Gastroesophageal sphincter (tissue), 4 donors: ENCODE measurements at regions not wholly inside any gene's neighbourhood (a gene's known extent, or its start where the extent isn't known, plus 50 kb on each side); places are given as distances from the start of the nearest gene placed in this dataset.

Experiments used
- ATAC-seq: fragments of 150-250 bp; one replicate; pipeline ENCODE4 v1.9.1; 2016; ENCODE audit warnings: mild to moderate bottlenecking, moderate library complexity
- H3K27ac ChIP-seq, 4 donors: fragments of 200-600 bp; sonication (generic) in 3 of 4; 1 replicate in 3 of 4; 2 replicates in 1 of 4; pipeline ENCODE4 v1.5.1; 2016 to 2019
- H3K27me3 ChIP-seq: fragments of 200-600 bp; sonication (generic); one replicate; pipeline ENCODE4 v1.5.1; 2019
- H3K36me3 ChIP-seq, 2 donors: fragments of 200-600 bp; sonication (generic); one replicate each; pipeline ENCODE4 v1.5.1; 2019; ENCODE audit warnings: control low read depth in 1 of 2
- H3K4me1 ChIP-seq, 3 donors: fragments of 200-600 bp; sonication (generic); 1 replicate in 2 of 3; 2 replicates in 1 of 3; pipeline ENCODE4 v1.5.1; 2016 to 2019; ENCODE audit warnings: control low read depth in 2 of 3
- H3K4me3 ChIP-seq, 2 donors: fragments of 200-600 bp; sonication (generic); one replicate each; pipeline ENCODE4 v1.5.1; 2019; ENCODE audit warnings: mild to moderate bottlenecking in 1 of 2, moderate library complexity in 1 of 2
- H3K9me3 ChIP-seq, 3 donors: fragments of 200-600 bp; sonication (generic); one replicate each; pipeline ENCODE4 v1.5.1; 2017 to 2019; ENCODE audit warnings: control low read depth in 2 of 3
- CTCF ChIP-seq, 4 experiments: fragments of 200-600 bp in 2 of 4; fragments of 450-650 bp in 2 of 4; sonication (generic) in 1 of 4; IDR thresholded peaks; one replicate each; pipeline ENCODE4 v1.5.1; 2017 to 2019; ENCODE audit warnings: antibody characterized with exemption in 4 of 4, mild to moderate bottlenecking in 2 of 4, moderate library complexity in 2 of 4
- EP300 ChIP-seq: sonication (generic); formaldehyde crosslinking; IDR thresholded peaks from one replicate; pipeline ENCODE4 v1.6.1; 2017; ENCODE audit warnings: antibody characterized with exemption, mild to moderate bottlenecking
- POLR2A ChIP-seq, 2 donors: fragments of 450-650 bp; IDR thresholded peaks; one replicate each; pipeline ENCODE4 v1.6.1; 2017; ENCODE audit warnings: antibody characterized with exemption in 2 of 2, mild to moderate bottlenecking in 2 of 2, moderate library complexity in 1 of 2
- POLR2AphosphoS5 ChIP-seq: sonication (generic); formaldehyde crosslinking; IDR thresholded peaks from one replicate; pipeline ENCODE4 v1.6.1; 2017; ENCODE audit warnings: antibody characterized with exemption
- WGBS, 2 donors: methylation state at CpG; one replicate each; pipeline ENCODE4 v1.1.5; 2018; ENCODE audit warnings: low coverage in 1 of 2; 5-methylcytosine and 5-hydroxymethylcytosine counted together

- no peak for TF ChIP-seq CTCF (IDR thresholded peaks at IDR 0.05)
- no peak for TF ChIP-seq POLR2A (IDR thresholded peaks at IDR 0.05)
- no peak for TF ChIP-seq POLR2AphosphoS5
- TF ChIP-seq EP300 = no peak
- WGBS, 2 donors = 23 to 27% methylated on average over 1 of the region's 1 CpG
- H3K27me3 ChIP-seq = no peaks in the 10 kb centered on the region
- H3K36me3 ChIP-seq = no peaks in the 10 kb centered on the region
- no peak overlapping the region for H3K27ac ChIP-seq
- H3K4me3 ChIP-seq = no peak overlapping the region
- H3K9me3 ChIP-seq = no peaks in the 10 kb centered on the region
- H3K4me1 ChIP-seq = no peaks in the 10 kb centered on the region
- no peak for ATAC-seq
Measured at GRCh38 chr1:78722521-78722920, 72.9 kb downstream of the IFI44 start.

GRCh38 chr1:78722947-78723346 lies 73.3 kb downstream of the IFI44 start:
- Histone ChIP-seq H3K4me3 (no peak overlapping the region), H3K36me3 (no peaks in the 10 kb centered on the region), H3K27me3 (no peaks in the 10 kb centered on the region), H3K27ac (no peak overlapping the region), H3K9me3 (no peaks in the 10 kb centered on the region), H3K4me1 (no peaks in the 10 kb centered on the region)
- no peak for TF ChIP-seq POLR2A (IDR thresholded peaks at IDR 0.05)
- no peak for TF ChIP-seq POLR2AphosphoS5
- TF ChIP-seq EP300 = no peak
- TF ChIP-seq CTCF (IDR thresholded peaks at IDR 0.05) = no peak
- ATAC-seq = no peak
- 79 to 89% methylated on average over 3 of the region's 3 CpGs for WGBS, 2 donors

GRCh38 chr1:78726686-78727085 lies 77.1 kb downstream of the IFI44 start:
- no peaks in the 10 kb centered on the region for H3K36me3 ChIP-seq
- TF ChIP-seq POLR2A (IDR thresholded peaks at IDR 0.05) (no peak), EP300 (no peak), CTCF (IDR thresholded peaks at IDR 0.05) (no peak), POLR2AphosphoS5 (no peak)
- H3K9me3 ChIP-seq = no peaks in the 10 kb centered on the region
- H3K27me3 ChIP-seq = no peaks in the 10 kb centered on the region
- H3K27ac ChIP-seq = no peak overlapping the region
- no peak for ATAC-seq
- no peak overlapping the region for H3K4me3 ChIP-seq
- WGBS, 2 donors = 85 to 100% methylated on average over 1 of the region's 1 CpG
- no peaks in the 10 kb centered on the region for H3K4me1 ChIP-seq

- Histone ChIP-seq H3K9me3 (no peaks in the 10 kb centered on the region), H3K27ac (no peak overlapping the region), H3K27me3 (no peaks in the 10 kb centered on the region), H3K36me3 (no peaks in the 10 kb centered on the region), H3K4me3 (no peak overlapping the region), H3K4me1 (no peaks in the 10 kb centered on the region)
- no peak for TF ChIP-seq POLR2AphosphoS5
- no peak for TF ChIP-seq CTCF (IDR thresholded peaks at IDR 0.05)
- no peak for TF ChIP-seq EP300
- no peak for TF ChIP-seq POLR2A (IDR thresholded peaks at IDR 0.05)
- 59 to 96% methylated on average over 2 to 4 of the region's 12 CpGs for WGBS, 2 donors
- no peak for ATAC-seq
Measured at GRCh38 chr1:78728359-78728758, 78.7 kb downstream of the IFI44 start.

- no peak for TF ChIP-seq EP300
- TF ChIP-seq CTCF (IDR thresholded peaks at IDR 0.05) = no peak
- TF ChIP-seq POLR2AphosphoS5 = no peak
- TF ChIP-seq POLR2A (IDR thresholded peaks at IDR 0.05) = no peak
- H3K4me3 ChIP-seq = no peak overlapping the region
- H3K36me3 ChIP-seq = no peaks in the 10 kb centered on the region
- H3K27me3 ChIP-seq = no peaks in the 10 kb centered on the region
- no peaks in the 10 kb centered on the region for H3K9me3 ChIP-seq
- H3K4me1 ChIP-seq = no peaks in the 10 kb centered on the region
- ATAC-seq = no peak
- no peak overlapping the region for H3K27ac ChIP-seq
Measured at GRCh38 chr1:78730054-78730453, 80.4 kb downstream of the IFI44 start.
